ENCODE measurements at regions not wholly inside any gene's neighbourhood (a gene's known extent, or its start where the extent isn't known, plus 50 kb on each side); places are given as distances from the start of the nearest gene placed in this dataset.

DNA sequence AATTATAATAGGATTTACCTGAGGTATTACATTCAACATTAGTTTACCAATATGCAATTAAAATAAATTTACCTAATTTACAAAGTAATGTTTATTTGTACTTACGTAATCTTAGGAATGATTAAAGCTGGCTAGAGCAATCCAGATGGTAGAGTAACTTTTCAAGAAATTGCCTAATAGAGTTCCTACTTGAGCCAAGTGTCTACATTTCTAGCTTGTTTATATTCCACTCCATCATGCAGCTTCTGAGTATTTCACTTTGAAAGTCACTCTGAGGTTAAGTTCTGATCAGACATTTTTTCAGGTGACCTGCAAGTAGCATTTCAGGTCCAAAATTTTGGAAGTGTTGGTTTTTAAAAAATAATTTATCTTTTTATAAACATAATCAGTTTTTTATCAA, 1080.7 kb downstream of the TRHDE start:
- no peak for DNase-seq (ENCODE audit: low spot score)

DNA sequence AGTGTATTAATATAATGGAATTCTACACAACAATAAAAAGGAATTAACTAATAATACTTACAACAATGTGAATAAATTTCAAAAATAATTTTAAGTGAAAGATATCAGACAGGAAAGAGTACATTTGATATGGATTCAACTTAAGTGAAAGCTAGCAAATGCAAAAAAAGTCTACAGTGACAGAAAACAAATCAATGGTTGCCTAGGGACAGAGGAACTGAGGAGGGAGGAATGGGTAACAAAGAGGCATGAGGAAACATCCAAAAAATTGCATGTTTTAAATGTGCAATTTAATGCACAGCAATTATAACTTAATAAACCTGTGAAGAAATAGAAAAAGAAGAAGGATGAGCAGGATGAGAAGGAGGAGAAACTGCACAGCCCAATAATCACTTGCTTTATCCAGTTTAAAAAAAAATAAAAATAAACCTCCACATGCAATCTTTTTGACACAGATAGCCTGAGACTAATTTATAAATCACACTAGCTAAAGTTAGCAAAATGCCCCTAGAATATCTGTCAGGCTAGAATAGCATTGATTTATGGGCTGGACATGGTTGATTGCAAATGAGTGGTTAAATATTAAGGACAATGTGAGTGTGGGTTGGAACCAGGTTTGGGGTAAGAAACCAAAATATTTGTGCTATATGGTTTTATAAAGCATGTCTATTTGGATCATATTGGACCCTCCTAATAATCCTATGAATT, 1089.1 kb downstream of the TRHDE start:
- no peak for DNase-seq (ENCODE audit: low spot score)

DNA sequence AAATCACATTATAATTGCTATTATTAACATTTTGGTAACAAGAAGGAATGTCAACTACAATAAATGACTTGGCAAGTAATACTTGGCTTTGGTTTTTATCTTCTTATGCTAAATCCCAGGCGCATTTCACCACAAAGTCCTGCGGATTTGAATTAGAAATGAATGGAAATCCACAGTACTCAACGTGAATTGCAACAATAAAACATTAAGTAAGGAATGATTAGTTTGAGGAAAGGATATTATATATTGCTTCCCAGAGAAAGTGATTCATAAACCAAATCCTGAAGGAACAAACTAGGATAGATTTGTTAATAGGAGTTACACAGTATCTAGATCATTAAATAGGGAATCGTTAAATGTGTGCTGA, 1089.7 kb downstream of the TRHDE start:
- no peak for DNase-seq (ENCODE audit: low spot score)

DNA sequence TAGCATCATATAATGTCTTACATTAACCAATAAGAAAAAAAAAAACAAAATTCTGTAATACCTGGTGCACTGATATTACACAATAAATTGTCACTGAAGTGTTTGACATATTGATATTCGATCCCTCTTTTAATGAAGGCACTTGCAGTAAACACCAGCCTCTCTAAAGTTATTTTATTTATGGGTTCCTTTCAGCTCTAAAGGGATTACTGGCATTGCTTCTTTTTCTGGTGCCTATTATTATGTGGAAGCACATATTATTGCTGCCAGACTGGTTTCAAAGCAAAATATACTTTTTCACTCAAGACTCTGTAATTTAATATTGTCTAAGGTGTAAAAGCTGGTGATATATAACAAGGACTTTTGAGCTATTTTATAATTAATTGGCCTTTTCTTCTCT, 1090.5 kb downstream of the TRHDE start:
- no peak for DNase-seq (ENCODE audit: low spot score)

DNA sequence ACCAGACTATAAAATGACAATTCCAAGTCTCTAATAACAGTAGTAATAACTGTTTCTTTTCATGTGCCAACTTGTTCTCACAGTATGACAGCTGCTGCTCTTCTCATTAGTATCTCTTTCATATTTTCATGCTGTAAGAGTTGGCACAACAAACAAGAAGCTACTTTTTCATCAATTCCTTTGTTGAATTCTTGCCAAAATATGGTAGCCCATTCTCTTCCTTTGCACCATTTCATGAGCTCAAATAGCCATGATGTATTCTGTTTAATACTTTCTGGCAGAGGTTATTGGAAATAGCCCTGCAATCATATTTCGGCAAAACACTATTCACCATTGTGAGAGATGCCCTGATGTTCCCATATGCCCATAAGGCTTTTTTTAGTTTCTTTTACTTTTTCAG, 1100.7 kb downstream of the TRHDE start:
- no peak for DNase-seq (ENCODE audit: low spot score)

DNA sequence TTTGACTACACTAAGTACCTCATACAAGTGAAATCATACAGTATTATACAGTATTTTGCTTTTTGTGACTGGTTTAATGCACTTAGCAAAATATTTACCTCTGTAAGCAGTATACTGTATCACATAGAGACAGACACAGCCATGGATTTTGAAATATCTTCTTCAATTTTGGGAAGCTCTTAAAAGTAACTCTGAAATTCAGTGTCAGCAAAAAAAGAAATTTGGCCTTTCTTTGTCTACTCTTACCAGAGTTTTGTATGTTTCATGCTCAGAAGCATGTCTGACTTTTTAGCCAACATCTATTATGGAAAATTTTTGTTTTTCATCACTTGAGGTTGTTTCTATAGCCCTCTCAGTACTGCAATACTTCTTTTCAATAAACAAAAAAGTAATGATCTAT, 1102.2 kb downstream of the TRHDE start:
- DNase-seq (ENCODE audit: low spot score), result no peak

DNA sequence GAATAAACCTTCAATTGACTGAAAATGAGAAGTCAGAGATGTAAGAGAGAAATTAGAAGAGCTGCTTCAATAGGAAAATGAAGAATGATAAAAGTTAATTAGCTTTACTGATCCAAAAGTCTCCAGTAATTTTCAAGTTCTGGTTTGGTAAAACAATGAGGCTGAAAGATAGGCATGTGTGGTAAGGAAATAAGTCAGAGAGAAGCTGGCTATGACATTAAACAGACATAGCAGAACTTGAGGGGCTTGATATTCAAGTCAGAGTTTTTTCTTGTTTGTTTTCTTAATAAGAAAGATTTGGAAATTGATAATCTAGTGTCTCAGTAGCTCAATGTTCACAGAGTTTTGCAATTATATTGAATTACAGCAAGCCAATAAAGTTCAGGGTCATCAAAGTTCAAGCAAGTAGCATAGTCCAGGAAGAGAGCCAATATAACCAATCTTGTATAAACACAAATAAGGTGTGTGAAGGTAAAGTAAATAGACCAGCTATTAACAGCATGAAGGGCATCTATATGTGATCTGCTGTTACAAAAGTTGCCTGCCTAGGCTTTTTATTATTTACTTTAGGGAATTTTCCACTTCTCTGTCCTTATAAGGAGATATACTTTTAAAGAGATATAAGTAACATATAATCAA, 1111.5 kb downstream of the TRHDE start:
- no peak for DNase-seq (ENCODE audit: low spot score)

DNA sequence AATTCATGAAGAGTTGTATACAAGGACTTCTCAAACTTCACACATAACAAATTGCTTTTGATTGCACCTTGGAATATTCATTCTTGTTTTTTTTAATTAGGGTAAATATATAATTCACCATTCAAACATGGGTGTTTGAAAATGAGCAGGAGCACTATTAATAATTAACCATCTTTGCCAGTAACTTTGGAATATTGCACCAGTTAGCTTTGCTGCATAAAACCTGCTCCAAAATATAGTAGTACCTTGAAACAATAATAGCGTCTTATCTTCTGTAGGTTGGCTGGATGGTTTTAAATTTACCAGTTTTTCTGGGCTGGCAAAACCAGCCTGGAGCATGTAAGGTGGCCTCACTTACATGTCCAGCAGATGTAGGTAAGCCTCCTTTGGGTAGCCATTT, 1112.4 kb downstream of the TRHDE start:
- no peak for DNase-seq (ENCODE audit: low spot score)

DNA sequence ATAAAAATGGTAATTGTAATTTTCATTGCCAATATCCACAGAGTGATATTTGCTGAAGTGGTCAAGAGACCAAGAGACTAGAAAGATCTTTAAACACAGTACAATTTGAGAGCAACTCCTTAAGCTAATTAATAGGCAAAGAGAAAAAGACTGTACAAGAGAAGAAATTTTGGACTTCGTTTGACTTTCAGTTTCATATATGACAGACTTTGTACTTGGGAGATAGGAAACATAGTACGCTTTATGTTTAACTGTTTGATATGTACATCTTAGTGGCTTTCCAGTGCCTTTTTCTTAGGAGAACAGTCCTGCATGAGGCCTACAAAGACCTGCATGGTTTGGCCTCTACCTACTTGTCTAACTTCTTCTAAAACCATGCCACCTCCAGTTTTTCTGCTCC, 1118.1 kb downstream of the TRHDE start:
- no peak for DNase-seq (ENCODE audit: low spot score)

DNA sequence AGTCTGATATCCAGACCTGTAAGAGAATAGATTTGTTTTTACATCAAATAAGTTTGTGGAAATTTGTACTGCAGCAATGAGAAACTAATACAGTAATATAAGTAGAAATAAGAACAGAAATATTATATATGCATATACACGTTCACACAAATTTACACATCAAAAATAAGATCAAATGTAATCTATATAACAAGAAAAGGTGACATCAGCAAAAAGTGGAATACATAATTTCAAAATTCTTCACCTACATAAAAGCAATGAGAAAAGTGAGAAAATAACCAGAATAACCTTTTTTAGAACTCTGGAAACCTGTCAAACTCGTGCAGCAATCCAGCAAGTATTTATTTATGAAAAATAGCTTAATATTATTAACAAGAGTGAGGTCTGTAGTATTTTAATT, 1124.6 kb upstream of the ATXN7L3B start:
- no peak for DNase-seq (ENCODE audit: low spot score)

DNA sequence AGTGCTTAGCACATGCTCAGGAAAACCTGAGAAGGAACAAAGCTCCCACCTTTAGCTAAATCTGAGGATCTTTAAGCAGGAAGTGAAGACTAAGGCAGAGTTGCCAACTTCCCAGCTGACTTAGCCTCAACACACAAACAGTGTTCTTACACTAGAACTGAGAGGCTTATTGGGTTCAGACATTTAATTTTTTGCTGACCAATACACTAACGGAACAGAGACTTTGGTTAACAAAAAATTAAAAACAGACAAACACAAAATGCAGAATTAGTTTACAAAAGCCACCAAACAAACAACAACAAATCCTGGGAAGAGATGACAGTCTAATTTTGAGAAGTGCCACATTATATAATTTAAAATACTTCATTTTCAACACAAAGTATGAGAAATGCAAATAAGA, 1123.7 kb upstream of the ATXN7L3B start:
- no peak for DNase-seq (ENCODE audit: low spot score)

DNA sequence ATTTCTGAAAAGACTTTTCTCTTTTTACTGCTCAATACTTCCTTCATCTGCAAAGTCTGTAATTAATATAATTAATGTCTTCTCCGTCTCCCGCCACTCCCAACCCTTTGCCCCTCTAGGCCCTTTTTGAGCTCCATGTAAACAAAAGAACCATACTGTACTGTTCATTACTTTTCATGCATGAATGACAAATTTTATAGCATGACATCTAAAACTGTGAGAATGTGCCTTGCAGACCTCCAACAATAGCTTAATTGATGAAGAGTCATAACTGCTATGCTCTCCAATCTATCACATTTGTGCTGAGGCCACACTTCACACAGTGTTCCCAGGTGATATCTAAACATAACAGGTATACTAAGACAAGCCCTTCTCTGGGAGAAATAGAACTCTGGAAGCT, 1122.7 kb upstream of the ATXN7L3B start:
- no peak for DNase-seq (ENCODE audit: low spot score)

DNA sequence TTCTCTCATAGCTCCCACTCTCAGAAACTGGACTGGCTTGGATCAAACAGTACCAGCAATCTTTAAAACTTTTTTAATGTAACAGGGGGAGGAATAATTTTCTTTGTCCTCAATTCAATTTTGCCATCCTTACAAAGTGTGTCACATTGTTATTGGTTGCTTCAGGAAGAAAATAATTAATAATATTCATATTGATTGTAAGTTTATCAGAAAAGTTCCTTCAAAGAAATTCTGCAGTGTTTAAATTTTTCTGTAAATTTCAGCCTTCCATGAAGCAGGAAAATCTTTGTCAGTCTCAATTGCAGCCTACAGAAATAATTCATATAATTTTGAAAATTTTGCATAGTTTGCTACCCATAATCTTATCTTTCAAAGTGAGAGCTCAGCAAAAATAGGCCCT, 1119.1 kb upstream of the ATXN7L3B start:
- no peak for DNase-seq (ENCODE audit: low spot score)

DNA sequence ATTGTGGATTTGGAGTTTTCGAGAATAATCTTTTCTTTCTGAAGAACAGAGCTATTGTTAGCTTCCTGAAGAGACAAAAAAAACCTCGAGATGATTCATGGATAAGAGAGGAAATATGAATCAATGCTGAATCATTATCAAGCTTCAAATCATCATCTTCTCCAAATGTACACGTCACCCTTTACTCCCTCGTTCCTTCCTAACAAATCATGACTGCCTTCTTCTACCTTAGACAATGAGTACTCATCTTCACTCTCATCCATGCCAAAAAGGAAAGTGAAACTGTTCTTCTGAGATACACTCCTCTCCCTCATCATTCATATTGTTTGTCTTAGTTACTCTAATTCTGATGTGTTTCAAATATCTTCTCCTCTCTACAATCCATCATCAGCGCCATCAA, 1115.8 kb upstream of the ATXN7L3B start:
- no peak for DNase-seq (ENCODE audit: low spot score)

DNA sequence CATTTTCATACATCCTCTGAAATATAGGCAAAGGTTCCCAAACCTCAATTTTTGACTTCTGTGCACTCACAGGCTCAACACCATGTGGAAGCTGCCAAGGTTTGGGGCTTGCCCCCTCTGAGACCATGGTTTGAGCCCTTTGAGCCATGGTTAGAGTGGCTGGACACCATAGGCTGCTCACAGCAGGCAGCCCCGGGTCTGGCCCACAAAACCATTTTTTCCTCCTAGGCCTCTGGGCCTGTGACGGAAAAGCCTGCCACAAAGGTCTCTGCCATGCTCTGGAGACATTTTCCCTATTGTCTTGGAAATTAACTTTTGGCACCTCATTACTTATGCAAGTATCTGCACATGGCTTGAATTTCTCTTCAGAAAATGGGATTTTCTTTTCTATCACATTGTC, 1113.2 kb upstream of the ATXN7L3B start:
- DNase-seq (ENCODE audit: low spot score), result no peak

DNA sequence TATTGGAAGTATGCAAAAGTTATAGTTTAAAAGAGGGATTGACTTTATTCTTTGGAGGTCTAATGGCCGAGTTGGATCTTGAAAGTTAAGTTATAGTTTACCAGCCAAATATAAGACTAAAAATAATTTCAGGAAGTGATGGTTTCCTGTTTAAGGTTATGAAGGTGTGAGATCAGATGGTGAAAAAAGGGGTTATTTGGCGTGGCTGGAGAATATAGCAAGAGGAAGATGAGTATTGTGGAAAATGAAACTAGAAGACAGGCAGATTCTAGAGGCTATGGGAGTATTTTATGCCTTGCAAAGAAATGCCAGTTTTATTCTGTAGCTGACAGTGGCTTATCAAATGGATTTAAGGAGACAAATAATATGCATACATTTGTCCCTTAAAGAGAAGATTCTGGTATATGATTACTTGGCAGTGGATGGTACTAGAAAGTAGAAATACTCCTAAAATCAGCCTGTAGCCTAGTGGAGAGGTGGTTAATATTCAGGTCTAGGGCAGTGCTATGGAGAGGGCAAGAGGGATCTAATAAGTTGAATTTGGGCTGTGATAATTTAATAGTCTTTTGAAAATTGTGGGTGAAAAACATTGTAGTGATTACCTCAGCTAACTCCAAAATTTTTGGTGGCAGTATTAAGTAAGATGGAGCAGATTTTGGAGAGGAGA, 1091.8 kb upstream of the ATXN7L3B start:
- no peak for DNase-seq (ENCODE audit: low spot score)

DNA sequence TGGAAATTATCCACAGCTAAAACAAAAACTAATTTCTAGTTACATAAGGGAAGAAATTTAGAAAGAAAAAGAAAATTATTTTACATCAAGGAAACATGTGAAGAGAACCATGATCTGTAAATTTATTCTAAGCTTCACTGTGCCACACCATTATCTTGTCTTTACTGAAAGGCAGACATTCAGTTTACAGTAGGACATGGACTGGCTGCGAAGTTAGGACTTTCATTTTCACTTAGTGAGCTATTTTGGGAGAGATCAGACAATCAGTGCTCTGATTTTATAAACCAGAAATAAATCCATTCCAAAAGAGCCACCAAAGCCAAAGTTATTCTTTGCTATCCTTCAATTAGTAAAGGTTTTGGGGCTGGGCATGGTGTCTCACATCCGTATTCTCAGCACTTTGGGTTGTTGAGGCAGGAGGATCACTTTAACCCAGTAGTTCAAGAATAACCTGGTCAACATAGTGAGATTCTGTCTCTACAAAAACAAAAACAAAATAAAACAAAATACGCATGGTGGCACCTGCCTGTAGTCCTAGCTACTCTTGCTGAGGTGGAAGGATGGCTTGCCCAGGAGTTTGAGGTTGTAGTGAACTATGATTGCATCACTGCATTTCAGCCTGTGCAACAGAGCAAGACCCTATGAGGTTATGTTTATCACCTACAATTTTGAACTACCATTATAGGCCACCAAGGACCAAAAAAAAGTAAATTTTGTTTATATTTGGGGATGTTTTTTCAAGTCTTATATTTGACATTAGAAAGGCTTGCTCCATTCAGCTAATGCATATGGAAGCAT, 1084.8 kb upstream of the ATXN7L3B start:
- DNase-seq (ENCODE audit: low spot score), result no peak

DNA sequence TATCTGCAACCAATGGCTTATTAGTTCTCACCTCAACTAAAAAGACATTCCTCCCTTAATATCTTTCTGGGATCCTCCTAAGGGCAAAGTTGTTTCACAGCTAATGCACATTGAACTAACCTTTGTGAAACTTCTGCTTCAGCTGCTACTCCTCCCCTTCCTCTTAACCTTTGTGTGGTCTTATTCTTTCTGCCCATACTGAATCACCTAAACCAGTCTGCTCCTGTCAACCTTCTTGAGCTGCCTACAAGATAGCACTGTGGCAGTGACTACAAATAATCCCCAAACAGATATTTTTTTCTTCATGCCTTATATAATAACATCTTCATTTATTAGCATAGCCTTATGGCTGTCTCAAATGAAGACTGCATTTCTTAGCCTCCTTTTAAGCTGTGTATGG, 1077.4 kb upstream of the ATXN7L3B start:
- DNase-seq (ENCODE audit: low spot score), result no peak

DNA sequence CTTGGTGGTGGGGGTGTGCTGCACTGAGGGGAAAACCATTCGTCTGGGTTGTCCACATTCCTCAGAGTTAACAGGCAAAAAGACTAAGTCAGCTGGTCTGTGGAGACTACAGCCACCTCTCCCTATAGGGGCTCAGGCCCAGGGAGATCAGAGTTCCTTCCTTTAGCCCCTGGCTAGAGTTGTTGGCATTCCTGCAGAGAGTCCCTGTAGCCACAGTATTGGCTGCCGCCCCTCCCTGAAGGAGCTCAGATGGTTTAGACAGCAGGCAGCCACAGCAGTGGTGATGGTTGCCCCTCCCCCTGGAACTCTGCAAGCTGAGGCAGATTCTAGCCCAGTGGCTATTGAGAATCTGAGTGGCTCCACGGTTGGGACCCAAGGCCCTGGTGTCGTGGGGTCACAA, 1072.5 kb upstream of the ATXN7L3B start:
- no peak for DNase-seq (ENCODE audit: low spot score)

DNA sequence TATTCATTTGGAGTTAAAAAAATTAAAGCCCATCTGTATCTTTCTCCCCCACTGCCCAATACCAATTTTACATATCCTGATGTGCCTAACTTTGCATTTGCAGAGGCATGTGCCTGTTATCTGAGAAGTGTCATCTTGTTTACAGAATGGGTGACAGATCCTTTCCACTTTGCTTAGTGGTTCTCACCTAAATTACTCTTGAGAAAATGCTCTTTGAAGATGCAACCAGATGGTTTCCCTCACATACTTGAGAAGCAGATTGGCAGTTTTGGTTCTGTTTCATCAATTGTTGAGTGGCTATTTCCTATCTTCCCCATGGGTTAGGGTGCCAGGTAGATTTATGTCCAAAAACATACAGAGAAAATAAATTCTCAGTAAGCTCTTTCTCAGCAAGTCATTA, 1051.4 kb upstream of the ATXN7L3B start:
- no peak for DNase-seq (ENCODE audit: low spot score)

DNA sequence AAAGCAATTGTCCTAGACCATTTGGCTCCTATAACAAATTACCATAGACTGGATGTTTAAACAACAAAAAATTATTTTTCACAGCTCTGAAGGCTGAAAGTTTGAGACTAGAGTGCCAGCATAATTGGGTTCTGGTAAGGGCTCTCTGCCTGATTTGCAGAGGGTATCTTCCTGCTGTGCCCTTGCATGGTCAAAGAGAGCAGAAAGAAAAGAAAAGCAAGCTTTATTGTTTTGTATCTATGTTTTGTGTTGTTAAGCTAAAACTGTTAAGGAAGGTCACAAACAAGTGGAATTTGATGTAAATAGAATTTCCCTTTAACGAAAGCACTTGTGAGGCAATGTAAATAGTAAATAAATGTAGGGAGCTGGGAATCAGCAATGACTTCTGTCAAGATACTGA, 1031.0 kb upstream of the ATXN7L3B start:
- no peak for DNase-seq (ENCODE audit: low spot score)

DNA sequence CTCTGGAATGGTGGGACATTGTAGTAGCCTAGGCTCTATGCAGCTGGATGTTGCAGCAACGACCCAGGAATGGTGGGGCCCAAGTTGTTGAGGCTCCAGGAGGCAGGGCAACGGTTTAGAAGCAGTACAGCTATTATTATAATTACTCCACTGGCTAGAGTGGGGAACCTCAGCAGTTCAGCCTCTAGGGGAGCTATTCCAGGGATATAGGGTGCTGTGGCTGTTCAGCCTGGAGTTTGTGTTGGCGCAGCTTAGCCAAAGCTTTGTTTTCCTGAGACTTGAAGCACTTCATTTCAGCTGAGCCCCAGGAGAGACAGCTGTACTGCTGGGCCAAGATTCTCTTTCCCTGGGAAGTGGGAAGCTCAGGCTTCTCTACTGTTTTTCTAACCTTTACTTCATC, 1023.0 kb upstream of the ATXN7L3B start:
- DNase-seq (ENCODE audit: low spot score), result no peak

DNA sequence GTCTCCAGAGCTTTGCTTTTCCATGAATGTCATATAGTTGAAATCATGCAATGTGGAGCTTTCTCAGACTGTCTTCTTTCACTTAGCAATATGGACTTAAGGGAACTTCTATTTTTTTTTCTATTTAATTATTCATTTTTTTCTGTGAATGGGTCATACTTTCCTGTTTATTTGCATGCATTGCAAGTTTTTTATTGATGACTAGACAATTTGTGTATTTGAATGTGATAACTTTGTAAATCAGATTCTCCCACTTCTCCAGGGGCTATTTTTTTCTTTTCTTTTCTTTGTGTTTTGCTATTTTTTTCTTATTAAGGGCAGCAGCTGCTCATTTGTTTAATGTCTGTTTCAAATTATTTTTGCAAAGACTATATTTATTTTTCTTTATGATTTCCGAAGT, 1019.8 kb upstream of the ATXN7L3B start:
- DNase-seq (ENCODE audit: low spot score), result no peak
